RCC 7860 (cell line): ENCODE measurements at regions not wholly inside any gene's neighbourhood (a gene's known extent, or its start where the extent isn't known, plus 50 kb on each side); places are given as distances from the start of the nearest gene placed in this dataset.
"Not testable (repeated sequence)": the region's sequence is repeated elsewhere in the genome, so short reads cannot be mapped to it uniquely, and the experiment has no call there.

Experiments used
- DNase-seq: peaks from one replicate; pipeline ENCODE4 v3.0.0-alpha.2; 2015; ENCODE audit warnings: low spot score
- FAIRE-seq: peaks from 2 replicates; lab custom pipeline; 2012; peaks lifted over from hg19 to GRCh38; lab: Jason Lieb, UNC

DNA sequence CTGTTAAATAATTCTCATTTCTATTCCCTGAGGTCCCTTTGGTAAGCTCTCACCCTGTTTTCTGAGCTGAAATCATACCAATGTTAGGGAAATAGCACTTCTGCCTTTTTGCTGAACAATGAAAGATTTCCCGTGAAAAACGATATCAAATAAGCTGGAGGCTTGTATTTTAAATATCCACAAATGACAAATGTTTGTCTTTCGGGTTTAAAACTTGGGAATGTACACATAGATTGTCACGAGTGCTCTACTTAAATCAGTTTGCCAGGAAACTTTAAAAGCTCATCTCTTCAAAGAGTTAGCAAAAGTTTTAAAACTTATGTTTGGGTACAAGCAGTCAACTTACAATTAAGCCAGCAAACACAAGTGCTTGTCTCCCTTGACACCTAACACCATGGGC is 393.5 kb upstream of the MON1B start:
- no peak for FAIRE-seq
- DNase-seq: no peak

DNA sequence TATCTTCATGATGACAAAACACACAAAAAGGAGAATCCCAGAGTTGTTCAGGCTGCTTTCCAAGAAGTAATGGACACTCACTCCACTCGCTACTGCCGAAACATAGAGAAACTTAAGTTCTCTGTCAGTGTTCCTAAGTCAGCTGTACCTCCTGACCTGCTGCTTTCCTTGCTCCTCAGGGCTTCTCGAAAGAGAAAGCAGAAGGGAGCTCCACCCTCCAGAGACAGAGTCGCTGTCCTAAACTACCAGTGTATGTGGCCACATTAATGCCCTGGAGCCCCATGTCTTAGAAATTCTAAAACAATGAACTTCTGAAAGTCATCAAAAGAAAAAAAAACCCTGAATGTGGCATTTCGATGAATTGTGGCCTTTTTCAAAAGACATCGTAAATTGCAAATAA is 390.8 kb upstream of the MON1B start:
- FAIRE-seq (no peak), DNase-seq (no peak)

DNA sequence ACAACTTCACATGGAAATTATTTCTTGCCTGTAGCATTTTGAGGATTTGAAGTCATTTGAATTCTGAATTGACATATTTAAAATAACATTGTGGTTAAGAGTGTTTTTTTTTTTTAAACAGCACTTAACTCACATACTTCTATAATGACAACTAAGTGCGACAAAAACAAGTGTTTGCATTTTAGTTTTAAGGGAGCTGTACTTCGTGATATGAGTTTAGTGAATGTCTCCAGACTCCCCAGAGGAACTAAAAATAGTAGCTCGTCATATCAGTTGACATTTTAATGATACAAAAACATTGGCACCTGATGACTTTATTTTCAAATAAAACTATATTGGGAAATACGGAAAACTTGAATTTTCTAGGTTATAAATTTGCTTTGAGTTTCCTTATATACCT is 389.6 kb upstream of the MON1B start:
- DNase-seq: no peak

DNA sequence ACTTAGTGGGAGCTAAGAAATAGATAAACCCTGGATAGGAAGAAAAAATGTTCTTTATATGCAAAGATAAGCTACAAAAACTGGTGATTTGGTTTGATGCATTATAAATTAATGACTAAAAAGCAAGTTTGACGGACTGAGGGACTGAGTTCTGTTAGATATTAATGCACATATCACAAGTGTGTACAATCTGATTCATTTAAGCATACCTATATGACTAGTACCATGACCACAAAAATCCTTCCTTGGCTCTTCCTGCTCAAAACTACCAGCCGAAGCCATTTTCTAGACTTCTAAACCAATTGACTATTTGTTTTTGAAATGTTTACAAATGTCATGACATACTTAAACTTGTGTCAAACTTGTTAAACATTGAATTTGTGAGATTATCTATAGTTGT is 374.5 kb upstream of the MON1B start:
- FAIRE-seq (peak; percentile 87), DNase-seq (peak; percentile 57)

More for the DNA sequence above, 389.6 kb upstream of the MON1B start:
- no peak for FAIRE-seq

DNA sequence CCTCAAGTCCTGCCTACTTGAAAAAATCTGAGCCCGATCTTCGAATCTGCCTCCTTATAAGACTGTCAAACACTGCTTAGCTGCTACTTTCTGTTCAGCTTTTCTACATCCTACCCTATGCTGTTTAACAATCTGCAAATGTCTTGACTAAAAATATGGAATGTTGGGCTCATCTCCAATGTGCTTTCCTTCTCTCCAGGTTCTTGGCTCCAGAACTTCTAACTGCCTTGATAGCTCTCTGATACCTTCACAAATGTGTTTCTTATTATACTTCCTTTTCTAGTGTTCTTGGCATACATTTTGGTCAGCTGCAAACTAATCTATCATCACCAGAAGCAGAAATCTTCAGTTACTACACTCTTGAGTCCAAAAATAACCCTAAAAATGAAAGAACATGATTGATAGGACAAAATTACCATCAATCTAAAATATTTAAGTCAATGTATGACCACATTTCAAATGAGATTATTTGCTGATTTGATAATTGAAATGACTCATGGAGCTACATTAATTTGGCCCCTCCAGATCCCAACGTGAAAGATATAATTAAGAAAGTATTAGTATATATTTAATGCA is 372.3 kb upstream of the MON1B start:
- no peak for DNase-seq
- no peak for FAIRE-seq

DNA sequence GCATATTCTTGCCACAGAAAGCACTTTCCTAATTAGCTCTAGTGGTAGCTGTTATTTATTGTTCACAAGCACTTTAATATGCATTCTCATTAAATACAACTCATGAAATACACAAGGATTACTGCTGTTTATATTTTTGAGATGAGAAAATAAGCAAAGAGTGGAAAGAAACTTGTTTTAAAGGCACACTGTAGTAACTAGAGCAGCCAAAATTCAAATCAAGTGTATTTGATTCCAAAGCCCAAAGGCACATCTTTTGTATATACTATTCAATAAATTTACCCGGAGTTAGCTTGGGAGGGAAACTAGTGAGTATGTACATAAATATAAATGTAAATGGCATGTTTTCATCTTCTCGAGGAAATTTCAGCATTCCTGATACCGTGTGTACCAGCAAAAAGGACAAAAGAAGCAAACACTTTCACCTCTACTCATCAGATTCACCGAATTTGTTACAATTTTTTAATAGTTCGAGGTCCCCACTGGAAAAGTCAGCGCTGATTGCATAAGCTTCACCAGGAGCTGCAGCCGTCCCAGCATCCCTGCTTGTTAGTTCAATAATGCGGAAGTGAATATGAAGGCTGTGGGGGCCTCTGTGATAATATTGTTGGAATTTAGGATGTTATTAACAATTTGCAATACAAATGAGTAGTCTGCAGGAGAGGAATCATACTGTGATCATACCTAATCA is 371.6 kb upstream of the MON1B start:
- no peak for FAIRE-seq
- DNase-seq: no peak

DNA sequence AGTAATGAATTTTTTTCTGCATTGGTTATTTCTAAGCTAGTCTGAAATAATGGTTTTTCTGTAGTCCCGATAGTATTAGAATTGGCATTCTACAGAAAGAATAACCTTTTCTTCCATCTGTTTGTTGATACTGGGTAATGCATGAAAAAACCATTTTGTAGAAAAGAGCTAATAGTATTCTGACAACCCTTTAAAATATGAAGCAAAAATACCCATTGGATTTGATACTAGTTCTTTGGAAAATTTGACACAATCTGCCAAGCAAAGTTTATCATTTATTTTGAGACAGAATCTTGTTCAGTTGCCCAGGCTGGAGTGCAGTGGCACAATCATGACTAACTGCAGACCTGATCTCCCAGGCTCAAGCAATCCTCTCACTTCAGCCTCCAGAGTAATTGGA is 366.8 kb upstream of the MON1B start:
- FAIRE-seq: no peak
- DNase-seq: no peak

DNA sequence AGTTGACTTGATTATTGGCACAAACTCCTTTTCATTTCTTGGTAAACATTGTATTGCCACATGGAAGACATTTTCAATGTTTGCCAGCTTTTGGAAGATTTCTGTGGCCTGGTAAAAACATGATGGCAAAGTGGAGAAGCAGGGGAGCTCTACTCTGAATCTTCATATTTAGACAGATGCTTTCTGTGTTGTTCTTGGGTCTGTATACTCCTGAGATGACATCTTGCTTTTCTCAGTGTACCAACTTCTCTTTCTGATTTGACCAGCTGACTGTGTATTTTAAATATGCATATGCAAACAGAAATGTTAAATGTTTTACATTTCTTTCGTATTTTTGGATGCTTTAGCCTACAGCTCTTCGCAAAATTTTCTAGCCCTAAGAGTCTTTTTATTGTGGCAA is 366.2 kb upstream of the MON1B start:
- no peak for FAIRE-seq
- DNase-seq: no peak

DNA sequence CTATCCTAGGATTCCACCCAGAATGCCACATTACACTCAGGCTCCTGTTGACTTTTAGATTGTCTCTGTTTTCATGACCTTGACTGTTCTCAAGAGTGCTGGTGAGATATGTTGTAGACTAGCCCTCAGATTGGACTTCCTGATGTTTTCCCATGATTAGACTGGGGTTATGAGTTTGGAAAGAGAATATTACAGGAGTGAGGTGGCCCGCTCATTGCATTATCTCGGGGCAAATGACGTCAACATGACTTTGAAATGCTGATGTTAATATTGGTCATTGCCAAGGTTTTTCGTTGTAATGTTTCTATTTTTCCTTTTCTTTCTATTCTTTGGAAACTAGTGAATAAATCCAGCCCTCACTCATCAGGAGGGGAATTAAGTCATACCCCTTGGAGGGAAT is 355.7 kb upstream of the MON1B start:
- DNase-seq (no peak), FAIRE-seq (no peak)

DNA sequence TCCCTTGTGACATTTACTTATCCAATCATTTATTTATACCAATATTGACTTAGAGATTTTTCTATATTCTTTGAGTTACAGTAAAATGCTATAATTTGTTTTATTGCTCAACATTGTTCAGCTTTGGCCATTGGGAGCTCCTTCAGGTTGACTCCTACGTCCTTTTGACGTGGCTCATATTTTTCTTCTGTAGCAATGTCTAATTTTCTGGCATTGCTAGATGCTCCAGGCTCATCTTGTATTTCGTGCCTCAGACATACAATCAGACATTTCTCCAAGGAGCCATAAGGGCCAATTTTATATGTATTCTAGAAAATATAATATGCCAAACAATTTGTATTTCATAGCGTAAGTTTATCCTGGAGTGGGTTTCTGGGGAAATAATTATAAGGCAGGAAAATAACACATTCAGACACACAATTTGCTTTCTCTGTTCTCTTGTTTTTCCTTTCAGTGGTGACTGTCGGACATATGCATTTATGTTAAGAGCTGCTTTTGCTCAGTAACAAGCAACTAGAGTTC is 355.1 kb upstream of the MON1B start:
- DNase-seq (no peak), FAIRE-seq (no peak)

DNA sequence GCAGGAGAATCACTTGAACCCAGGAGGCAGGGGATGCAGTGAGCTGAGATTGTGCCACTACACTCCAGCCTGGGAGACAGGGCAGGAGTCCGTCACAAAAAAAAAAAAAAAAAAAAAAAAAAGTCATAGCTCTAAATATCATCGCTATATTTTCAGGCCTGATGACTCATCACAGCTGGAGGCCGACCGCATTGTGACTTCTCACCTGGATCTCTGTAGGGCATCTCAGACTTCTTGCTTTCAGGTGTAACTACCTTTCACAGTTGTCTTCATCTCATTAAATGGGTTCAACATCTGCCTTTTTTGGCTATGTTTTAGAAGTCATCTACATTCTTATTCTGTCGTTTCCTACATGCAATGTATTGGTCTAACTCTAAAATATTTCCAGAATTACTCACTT is 353.1 kb upstream of the MON1B start:
- no peak for DNase-seq
- FAIRE-seq: no peak

DNA sequence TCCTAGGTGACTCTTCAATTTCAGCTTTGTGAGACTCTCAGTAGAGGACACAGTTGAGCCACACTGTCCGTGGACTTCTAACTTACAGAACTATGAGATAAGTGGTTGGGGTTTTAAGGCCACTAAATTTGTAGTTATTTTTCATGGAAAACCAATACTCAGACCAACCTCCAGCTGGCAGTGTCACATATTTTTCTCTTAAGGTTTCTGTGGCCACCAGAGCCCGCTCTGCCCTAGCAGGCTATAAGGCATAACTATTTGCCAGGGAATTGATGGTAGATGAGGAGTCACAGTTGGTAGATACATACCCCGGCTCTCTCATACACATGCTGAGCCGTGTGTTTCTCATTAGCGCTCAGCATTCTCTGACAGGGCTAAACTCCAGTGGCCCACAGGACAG is 336.8 kb upstream of the MON1B start:
- FAIRE-seq: no peak
- DNase-seq: peak; percentile 10

DNA sequence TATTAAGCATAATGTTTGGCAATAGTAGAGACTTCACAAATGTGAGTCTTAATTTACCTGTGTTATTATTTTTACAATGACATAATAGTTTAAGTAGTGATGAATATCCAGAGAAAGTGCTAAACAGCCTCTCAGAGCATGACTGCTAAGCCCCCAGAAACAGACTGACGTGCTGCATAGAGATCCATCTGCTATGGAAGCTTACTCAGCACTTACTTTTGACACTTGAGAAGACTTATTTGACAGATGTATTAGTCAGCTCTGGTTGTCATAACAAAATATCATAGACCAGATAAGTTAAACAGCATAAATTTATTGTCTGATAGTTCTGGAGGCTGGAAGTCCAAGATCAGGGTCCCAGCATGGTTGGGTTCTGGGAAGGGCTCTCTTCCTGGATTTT is 334.9 kb upstream of the MON1B start:
- no peak for FAIRE-seq
- DNase-seq: no peak

DNA sequence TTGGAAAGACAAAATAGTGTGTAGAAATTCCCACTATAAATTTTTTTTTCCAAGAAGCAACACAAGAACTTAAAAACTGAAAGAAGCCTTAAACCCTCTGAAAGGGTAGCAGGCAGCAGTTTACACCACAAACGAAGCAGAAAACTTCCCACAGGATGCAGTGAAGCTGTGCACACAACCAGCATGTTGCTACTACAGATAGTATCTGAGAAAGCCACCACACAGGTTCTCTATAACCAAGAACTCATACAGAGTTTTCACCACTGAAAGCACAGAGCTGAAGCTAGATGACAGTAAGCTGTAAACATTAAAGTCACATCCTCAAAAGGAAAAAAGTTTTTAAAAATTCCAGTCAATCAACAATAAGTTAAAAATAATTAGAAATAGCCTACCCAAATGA is 333.6 kb upstream of the MON1B start:
- FAIRE-seq: no peak
- DNase-seq: no peak

DNA sequence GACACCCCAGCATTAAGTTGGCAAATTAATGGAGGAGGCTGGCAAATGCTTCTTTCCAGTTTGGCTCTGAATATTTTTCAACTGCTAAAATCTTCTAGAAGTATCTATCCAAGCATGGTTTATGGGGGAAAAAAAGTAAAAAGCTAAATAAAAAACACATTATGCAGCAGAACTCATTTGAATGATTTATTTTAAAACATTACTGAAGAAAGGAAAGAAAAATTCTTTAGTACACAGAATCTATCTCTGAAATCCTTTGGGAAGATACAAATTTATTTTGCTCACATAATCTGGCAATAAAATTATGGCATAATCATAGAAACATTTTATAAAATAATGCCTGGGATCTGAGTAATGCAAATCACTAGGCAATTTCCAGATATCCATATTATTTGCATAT is 328.1 kb upstream of the MON1B start:
- DNase-seq (no peak), FAIRE-seq (no peak)

DNA sequence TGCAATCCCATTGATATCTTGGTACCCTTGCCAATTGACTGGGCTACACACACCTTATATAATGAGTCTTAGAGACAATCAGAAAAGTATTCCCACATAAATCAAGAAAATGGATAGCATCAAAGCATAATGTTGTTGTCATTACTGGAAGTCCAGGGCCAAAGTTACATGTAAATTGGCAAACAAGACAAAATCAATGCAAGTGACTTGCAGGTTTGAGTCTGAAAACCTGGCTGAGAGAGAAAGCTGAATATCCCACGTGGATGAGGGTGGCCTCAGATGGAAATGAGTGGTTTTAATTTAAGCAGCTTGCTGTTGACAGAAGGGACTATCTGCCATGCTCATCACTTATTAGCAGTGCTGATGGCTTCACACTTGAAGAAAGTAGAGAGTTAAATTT is 324.0 kb upstream of the MON1B start:
- no peak for FAIRE-seq
- no peak for DNase-seq

DNA sequence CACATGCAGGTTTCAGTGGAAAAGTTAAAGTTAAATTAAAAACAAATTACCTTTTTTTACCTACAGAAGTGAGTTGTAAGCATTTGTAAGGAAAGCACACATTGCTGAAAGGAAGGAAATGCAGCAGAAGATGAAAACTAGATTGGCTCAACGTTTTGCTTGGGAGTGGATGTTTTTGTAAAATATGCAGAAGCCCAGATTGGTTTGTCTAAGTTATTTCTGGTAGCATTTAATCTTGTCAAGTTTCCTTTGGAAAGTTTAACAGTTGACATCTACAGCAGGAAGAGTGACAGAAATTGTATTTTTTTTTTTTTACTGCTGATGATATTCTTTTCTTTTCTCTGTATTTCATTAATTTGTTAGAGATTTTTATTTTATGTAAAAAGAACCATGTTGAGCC is 315.1 kb upstream of the MON1B start:
- FAIRE-seq (no peak), DNase-seq (no peak)

DNA sequence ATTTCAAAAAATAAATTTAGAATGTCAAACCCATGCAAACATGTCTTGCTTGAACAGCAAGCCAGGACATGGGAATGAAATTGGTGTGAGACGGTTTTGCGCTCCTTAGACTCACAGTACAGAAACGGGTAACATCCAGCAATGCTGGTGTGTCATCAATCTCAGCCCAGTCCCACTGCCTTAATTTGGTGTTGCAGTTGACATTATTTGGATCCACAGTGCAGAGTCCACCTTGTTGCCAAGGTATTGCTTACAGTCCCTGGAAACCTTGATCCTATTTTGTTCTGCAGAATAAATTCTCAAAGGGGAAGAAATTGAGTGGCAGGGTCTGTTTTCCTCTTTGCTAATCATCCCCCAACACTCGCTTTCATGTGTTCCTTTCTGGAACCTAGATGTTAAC is 311.6 kb upstream of the MON1B start:
- DNase-seq (no peak), FAIRE-seq (no peak)

DNA sequence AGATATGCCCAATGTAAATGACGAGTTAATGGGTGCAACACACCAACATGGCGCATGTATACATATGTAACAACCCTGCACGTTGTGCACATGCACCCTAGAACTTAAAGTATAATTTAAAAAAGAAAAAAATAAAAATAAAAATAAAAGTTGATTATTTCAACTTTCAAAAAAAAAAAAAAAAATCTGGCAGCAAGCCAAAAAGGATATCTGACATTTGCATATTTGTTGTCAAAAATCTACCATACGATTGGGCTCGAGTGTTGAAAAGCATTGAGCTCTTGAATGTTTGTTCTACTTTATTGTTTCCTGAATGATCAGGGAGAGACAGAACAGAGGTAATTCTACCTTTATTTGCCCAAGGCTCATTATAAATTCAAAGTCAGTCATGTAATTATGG is 310.5 kb upstream of the MON1B start:
- FAIRE-seq, DNase-seq: not testable (repeated sequence)

DNA sequence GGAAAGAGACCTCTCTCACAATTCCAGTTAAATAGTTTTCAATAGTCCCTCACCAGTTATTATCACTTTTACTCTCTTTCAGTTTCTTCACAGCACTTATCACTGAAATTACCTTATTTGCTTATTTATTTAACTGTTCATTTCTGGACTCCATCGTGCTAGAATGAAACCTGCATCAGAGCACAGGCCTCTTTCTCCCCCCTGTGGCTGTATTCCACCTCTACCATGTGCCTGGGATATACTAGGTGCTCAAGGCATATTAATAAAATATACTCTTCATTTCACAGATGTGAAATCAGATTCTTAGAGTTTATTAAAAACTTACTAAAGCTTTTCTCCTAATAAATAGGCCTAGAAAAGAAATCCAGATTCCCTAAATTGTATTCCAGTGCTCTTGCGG is 308.9 kb upstream of the MON1B start:
- FAIRE-seq (no peak), DNase-seq (no peak)

DNA sequence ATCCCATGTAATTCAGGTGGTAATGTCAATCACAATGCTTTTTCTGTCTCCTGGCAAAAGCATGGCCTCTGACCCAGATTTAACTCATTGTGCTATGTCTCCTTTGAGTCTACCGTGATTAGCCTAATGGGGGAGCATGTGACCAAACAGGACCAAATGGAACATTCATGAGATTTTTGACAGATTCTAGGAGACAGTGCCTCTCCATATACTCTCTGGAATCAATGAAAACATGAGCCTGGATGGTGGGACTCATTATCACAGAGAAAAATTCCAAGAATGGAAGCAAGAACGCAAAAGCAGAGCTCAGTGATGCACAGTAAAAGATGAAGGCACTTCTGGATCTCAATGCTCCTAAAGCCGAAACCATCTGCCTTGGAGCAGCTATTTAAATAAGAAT is 307.9 kb upstream of the MON1B start:
- DNase-seq: no peak
- no peak for FAIRE-seq

DNA sequence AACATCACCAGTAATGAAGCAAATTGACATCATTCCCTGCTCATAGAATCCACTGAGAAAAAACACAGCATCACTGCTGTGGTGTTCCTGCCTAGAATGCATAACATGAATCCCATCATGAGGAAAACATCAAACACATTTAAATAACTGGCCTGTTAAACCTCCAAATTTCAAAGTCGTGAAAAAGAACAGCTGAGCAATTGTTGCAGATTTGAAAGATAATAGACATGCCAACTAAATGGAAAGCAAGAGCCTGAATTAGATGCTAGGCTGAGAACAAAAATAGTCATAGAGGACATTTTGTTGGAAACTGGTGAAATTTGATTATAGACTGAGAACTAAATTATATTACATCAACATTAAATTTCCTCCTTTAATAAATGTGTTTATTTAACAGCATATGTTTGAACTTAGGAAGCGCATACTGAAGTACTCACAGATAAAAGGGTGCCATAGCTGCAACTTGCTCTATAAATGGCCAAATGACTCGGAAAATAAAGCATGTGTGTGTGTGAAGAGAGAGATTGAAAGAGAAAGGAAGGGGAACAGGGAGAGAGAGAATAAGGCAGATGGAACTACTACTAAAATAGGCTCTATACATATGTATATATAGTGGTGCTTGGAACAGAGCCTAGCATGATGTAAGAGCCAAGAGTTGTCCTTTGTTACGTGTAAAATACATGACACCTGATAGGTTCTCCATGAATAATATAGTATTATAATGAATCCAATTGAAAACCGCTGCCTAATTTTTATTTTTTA is 305.0 kb upstream of the MON1B start:
- FAIRE-seq: no peak
- DNase-seq: no peak
